Transverse colon (tissue), 4 donors: ENCODE measurements at regions not wholly inside any gene's neighbourhood (a gene's known extent, or its start where the extent isn't known, plus 50 kb on each side); places are given as distances from the start of the nearest gene placed in this dataset.

Source experiments
- CTCF ChIP-seq, 5 experiments: fragments of 200-600 bp in 3 of 5; fragments of 450-650 bp in 2 of 5; sonication (generic) in 3 of 5; IDR thresholded peaks; 1 replicate in 2 of 5; 2 replicates in 3 of 5; pipeline ENCODE4 v1.5.1; 2016 to 2017; ENCODE audit warnings: antibody characterized with exemption in 5 of 5, inconsistent platforms in 3 of 5, mild to moderate bottlenecking in 2 of 5, moderate library complexity in 1 of 5
- POLR2A ChIP-seq: fragments of 450-650 bp; IDR thresholded peaks from one replicate; pipeline ENCODE4 v1.6.1; 2016; ENCODE audit warnings: antibody characterized with exemption, mild to moderate bottlenecking, moderate library complexity
- POLR2AphosphoS5 ChIP-seq, 3 donors: sonication (generic); formaldehyde crosslinking; IDR thresholded peaks; one replicate each; pipeline ENCODE4 v1.6.1; 2016; ENCODE audit warnings: antibody characterized with exemption in 3 of 3

- TF ChIP-seq POLR2A: no peak
- TF ChIP-seq CTCF (IDR thresholded peaks at IDR 0.05): no peak
- no peak for TF ChIP-seq POLR2AphosphoS5 (IDR thresholded peaks at IDR 0.05)
Observed at GRCh38 chr3:27792869-27793268, 70.7 kb upstream of the EOMES start.
